ENCODE measurements at regions not wholly inside any gene's neighbourhood (a gene's known extent, or its start where the extent isn't known, plus 50 kb on each side); places are given as distances from the start of the nearest gene placed in this dataset.

DNA sequence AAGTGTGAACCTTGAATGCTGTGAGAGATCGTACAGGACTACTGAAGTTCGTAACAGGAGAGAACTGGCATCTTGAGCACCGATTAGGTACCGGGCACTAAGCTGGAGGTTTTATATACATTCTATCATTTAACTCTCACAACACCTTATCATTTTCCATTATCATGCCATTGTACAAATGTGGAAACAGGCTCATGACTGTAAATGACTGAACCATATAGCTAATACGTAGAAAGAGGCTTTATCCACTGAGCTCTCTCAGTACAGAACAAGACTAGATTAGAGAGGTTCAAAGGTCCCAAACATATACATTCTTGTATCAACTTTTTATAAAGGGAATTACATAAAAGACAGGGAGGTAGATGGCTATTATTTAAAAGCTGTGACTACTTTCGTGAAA, 130.6 kb downstream of the CEP57L1 start:
- DNase-seq = no peak

DNA sequence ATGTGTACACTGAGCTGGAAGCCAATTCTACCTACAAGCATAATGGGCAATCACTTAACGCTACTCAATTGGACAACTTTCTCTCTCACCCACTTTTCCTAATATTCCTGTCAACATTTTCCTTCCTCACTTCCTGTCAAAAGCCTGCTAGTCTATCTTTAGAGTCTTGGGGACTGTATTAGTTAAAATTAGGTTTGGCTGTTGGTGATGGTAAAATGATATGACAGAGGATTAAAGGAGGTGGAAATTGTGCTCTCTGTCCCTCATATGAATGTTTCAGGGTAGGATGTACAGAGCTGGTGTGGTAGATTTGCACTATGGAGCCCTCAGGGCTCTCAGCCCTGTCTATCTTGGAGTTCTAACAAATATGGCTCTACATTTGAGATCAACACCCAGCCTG, 129.7 kb downstream of the CEP57L1 start:
- DNase-seq = no peak

DNA sequence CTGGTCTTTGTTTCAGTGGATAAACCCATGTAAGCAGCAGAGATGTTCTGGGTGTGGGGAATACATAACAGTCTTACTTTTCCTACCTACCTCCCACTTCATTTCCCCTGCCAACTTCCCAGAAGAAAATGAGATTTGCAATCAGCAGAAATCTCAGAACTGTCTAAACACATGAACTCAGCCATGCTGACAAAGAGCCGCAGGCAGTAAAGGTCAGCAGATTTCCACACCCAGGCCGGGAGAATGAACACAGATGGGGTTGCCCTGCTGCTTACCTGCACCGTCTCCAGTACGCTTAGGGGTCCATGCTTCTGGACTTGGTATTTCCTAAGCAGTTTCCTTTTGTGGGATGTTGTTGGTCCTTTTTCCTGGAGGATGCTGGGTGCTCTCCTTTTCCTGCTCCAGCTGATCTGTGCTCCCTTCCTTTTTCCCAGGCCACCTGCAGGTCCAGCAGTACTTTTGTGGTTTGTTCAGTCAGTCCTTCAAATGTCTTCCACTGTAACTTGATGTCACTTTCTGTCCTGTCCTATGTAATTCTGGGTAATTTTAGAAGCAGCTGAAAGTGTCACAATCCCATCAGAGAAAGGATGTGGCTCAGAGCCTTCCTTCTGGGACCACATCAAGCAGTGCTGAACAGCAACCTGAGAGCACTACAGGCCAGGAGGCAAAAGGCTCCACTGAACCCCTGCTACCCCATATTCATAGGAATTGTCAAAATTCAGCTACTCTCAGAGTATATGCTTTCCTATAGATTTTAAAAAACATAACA, 129.0 kb downstream of the CEP57L1 start:
- DNase-seq = no peak

DNA sequence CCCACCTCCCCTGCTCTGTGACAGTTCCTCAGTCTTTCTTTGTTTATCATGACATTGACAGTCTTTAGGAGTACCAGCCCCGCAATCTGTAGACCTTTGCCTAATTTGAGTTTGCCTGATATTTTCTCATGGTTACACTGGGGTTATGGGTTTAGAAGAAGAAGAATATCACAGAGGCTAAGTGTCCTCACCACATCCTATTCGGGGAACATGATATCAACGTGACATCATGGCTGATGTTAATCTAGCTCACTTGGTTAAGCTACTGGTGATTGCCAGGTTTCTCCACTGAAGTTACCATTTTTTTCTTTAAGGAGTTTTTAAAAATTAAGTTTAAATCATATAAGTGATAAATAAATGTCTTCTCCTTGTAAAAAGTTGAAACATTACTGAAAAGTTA, 127.5 kb downstream of the CEP57L1 start:
- no peak for DNase-seq

DNA sequence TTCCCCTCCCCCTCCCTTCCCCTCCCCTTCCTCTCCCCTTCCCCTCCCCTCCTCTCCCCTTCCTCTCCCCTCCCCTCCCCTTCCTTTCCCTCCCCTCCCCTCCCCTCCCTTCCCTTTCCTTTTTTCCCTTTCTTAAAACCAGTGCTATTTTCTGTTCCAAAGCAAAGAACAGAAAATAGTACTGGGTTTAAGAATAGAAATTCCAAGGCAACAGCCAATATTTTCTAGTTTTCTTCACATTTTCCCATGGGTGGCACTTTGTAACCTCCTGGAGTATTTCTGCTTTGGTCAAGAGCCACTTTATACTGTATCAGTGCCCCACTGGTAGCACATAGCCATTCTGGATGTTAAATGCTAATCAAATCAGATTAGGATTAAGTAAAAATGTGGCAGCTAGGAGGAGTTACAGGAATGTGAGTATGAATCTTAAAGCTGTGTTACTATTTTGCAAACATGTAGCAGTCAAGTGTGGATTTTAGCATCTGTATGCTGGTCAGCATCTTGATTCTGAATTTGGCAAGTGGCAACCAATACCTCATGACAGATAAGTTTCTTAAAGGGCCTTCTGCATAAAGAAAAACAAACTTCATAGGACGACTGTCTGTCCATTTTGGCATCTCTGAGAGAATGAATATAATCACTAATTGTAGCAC, 126.4 kb downstream of the CEP57L1 start:
- no peak for DNase-seq
